SU-DHL-6 (cell line): ENCODE measurements at regions not wholly inside any gene's neighbourhood (a gene's known extent, or its start where the extent isn't known, plus 50 kb on each side); places are given as distances from the start of the nearest gene placed in this dataset.

ENCODE experiments used
- CTCF ChIP-seq: fragments of 200-600 bp; sonication (generic); IDR thresholded peaks from one replicate; pipeline ENCODE4 v1.5.1; 2017; ENCODE audit warnings: antibody characterized with exemption, mild to moderate bottlenecking, low read length, moderate library complexity; ENCODE audit not compliant: insufficient read depth, poor library complexity, severe bottlenecking
- EZH2phosphoT487 ChIP-seq: fragments of 200-600 bp; sonication (generic), shearing (Covaris generic); conservative IDR thresholded peaks from 2 replicates; pipeline ENCODE4 v1.6.1; 2018; ENCODE audit warnings: mild to moderate bottlenecking, antibody characterized with exemption, low read length, moderate library complexity, mixed read lengths

GRCh38 chr5:13348568-13348967 is 595.9 kb downstream of the DNAH5 start:
- TF ChIP-seq CTCF: no peak
- TF ChIP-seq EZH2phosphoT487: no peak
